DND-41 (cell line): ENCODE measurements at regions not wholly inside any gene's neighbourhood (a gene's known extent, or its start where the extent isn't known, plus 50 kb on each side); places are given as distances from the start of the nearest gene placed in this dataset.

ENCODE experiments used
- EZH2 ChIP-seq: IDR thresholded peaks from 3 replicates; pipeline ENCODE4 v1.6.1; 2012; ENCODE audit warnings: borderline replicate concordance, low read depth, mild to moderate bottlenecking, moderate library complexity, low read length, inconsistent platforms; ENCODE audit not compliant: severe bottlenecking
- TF ChIP-seq, protein P1 (sequence below): IDR thresholded peaks from 2 replicates; pipeline ENCODE4 v1.5.1; 2012; ENCODE audit warnings: borderline replicate concordance, low read length, moderate library complexity, mild to moderate bottlenecking; ENCODE audit not compliant: poor library complexity, severe bottlenecking; ENCODE audit errors: extremely low read depth

DNA sequence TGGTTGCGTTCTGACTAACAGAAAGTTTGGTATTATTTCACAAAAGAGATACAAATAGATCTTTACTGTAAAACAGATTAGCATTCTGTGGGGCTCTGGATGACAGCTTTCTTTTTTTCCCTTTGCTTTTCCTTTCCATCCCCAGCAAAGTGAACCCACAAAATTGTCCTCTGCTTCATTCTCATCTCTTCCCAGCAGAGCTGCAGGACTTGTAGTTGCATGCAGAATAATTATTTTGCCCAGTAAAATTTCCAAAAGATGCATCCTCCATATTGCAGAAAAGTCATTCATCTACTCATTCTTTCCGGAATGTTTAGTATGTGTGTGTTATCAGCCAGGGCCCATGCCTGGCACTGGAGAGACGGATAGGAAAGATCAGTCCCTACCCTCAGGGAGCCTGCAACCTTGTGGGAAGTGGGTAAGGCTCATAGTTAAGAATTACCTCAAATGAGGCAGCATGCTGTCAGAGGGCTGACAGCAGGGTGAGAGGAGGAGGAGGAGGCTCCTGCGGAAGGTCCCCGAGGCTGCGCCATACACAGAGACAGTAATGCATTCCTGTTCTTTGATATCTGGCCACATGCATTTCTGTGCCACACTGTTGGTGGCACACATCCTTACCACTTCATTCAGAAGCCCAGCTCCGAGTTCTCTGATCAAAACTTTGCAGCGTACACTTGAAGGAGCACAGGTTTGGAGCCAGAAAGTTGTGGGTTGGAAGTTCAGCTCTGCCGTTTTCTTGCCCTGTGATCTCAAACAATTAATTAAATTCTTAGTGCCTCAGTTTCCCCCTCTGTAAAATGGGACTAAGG is 225.4 kb downstream of the MYCN start:
- no peak for TF ChIP-seq EZH2
- TF ChIP-seq, protein P1, sequence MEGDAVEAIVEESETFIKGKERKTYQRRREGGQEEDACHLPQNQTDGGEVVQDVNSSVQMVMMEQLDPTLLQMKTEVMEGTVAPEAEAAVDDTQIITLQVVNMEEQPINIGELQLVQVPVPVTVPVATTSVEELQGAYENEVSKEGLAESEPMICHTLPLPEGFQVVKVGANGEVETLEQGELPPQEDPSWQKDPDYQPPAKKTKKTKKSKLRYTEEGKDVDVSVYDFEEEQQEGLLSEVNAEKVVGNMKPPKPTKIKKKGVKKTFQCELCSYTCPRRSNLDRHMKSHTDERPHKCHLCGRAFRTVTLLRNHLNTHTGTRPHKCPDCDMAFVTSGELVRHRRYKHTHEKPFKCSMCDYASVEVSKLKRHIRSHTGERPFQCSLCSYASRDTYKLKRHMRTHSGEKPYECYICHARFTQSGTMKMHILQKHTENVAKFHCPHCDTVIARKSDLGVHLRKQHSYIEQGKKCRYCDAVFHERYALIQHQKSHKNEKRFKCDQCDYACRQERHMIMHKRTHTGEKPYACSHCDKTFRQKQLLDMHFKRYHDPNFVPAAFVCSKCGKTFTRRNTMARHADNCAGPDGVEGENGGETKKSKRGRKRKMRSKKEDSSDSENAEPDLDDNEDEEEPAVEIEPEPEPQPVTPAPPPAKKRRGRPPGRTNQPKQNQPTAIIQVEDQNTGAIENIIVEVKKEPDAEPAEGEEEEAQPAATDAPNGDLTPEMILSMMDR = no peak
